ENCODE measurements at regions not wholly inside any gene's neighbourhood (a gene's known extent, or its start where the extent isn't known, plus 50 kb on each side); places are given as distances from the start of the nearest gene placed in this dataset.

GRCh38 chr4:153034681-153035080 is 98.6 kb downstream of the FHDC1 start:
- no peak for DNase-seq

DNA sequence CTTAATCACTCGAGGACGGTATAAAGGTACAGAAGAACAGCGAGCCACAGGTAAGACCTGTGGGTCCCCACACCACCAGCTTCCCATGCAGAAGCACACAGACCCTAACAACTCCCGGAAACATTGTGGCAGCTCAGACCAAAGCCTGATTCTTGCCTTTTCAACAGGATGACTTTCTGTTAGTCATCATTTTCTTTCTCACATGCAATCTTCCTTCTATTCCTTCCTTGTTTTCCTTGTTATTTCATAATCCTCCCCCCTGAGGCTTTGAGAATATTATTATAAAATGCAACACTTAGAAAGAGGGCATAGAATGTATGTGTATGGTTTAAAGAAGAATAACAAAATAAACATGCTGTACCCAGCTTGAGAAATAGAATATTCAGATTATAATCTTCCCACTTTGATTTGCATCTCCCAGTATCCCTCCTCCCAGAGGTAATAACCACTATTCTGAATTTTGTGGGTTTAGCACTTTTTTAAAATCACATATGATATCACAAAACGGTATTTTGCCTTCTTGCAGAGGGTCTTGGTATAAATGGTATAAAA is 100.9 kb downstream of the FHDC1 start:
- DNase-seq: peak in 2 of 4 experiments; percentile 19 to 23

- DNase-seq: peak; percentile 16 to 56 (median 52)
Observed at GRCh38 chr4:153038623-153039311, 102.6 kb downstream of the FHDC1 start.

GRCh38 chr4:153039542-153040185 is 103.5 kb downstream of the FHDC1 start:
- no peak for DNase-seq

DNA sequence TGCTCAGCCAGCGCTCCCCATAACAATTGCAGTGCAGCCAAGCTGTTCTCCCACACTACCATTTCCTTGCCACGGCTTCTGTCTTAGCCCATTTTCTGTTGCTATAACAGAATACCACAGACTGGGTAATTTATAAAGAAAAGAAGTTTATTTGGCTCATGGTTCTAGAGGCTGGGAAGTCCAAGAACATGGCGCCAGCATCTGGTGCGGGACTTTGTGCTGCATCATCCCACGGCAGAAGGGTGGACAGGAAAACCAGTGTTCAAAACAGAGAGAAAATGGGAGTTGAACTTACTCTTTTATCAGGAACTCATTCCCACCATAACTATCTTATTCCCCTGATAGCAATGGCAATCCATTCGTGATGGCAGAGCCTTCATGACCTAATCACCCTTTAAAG is 104.6 kb downstream of the FHDC1 start:
- DNase-seq: no peak

GRCh38 chr4:153044036-153044435 is 107.9 kb downstream of the FHDC1 start:
- no peak for DNase-seq

DNA sequence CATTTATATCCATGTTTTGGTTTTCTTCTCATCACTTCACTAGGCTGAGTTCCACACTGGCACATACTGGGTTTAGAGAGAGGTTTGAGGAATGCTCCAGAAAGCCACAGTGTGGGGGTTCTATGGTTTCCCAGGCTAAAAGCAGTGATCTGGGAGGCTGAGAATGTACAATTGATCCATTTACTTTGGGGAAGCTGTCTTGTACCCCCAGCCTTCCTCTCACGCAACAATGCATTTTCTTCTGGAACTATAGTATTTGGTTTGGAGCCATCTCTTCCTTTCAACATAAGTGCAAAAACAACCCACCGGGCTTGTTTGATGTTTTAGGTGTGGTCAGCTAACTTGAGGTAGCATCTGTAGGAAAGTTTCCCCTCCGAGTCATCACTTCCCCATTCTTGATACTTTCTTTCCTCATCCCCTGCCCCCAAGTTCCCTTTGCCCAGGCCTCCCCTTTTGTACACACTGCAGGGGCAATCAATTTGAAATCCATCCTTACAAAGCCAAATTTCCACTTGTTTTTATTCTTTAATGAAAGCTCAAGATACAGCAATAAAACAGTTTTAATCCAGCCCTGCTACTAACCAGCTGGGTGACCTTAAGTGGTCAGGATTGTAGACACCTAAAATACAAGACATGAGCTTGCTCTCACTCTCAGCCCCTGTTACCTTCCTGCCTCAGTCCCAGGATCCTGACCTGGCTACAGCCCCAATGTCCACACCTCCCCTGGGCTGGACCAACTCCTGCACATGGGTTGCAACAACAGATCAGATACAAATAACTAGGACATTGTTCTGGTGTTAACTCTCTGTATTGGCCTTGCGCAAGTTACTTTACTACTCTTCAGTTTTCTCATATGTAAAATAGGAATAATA is 109.2 kb downstream of the FHDC1 start:
- DNase-seq: peak in 3 of 4 experiments; percentile 15 to 43 (median 31)

- DNase-seq: no peak
Observed at GRCh38 chr4:153058671-153059060, 122.5 kb downstream of the FHDC1 start.

DNA sequence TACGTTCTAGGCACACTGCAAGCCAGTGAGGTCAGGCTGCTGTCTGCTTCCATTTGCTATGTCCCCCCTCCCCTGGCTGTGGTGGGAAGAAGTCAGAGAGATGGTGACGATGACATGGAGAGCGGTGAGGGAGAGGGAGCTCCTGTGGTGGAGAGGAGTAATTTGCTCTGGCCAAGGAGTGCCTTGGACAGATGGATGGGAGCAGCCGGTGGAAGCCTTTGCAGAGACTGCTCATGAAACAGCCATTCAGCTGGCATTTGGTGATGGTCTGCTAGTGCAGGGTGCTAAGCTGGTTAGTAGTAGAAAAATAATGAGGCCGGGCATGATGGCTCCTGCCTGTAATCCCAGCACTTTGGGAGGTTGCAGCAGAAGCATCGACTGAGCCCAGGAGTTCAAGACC is 124.1 kb downstream of the FHDC1 start:
- no peak for DNase-seq

DNA sequence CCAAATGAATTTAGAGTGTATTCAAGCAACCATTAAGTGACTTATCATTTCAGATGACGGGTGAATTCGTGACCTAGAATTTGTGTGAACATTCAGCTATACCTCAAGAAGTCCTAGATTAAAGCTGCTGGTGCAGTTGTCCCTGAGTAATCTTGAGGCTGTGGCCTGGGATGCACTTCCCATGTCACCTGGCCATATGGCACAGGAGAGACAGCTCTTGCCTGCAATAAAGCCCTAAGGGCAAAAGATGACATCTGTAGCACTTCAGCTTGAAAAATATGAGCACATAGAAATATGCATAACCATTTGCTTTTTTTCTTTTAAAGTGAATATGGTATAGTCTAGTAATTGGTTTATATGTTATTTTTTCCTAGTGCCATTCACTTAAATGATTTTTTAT is 125.8 kb downstream of the FHDC1 start:
- DNase-seq: no peak

DNA sequence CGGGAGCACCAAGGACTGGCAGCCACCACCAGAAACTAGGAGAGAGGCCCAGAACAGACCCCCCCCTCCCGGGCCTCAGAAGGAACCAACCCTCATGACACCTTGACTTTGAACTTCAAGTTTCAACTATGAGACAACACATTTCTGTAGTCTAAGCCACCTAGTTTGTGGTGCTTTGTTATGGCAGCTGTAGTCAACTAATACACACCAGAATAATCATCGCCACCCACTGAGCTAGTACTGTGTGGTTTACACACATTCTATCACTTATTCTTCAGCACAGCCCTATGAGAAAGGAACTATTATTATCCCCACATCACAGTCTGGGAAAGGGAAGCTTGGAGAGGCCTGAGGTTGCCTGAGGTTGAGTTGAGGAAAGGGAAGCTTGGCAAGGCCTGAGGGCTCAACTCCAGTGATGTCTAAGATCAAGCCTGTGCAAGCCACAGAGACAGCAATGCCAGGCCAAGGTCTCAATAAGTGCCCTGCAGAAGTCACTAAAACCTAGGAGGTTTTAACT is 126.6 kb downstream of the FHDC1 start:
- DNase-seq: peak in 3 of 4 experiments; percentile 19 to 31 (median 27)

- DNase-seq: no peak
Observed at GRCh38 chr4:153063490-153063889, 127.4 kb downstream of the FHDC1 start.

- no peak for DNase-seq
Observed at GRCh38 chr4:153064571-153064970, 128.4 kb downstream of the FHDC1 start.

GRCh38 chr4:153065276-153065675 is 129.2 kb downstream of the FHDC1 start:
- DNase-seq: no peak

GRCh38 chr4:153067376-153067775 is 131.3 kb downstream of the FHDC1 start:
- peak in 1 of 4 experiments; percentile 4 for DNase-seq

- DNase-seq: no peak
Observed at GRCh38 chr4:153068751-153069150, 132.6 kb downstream of the FHDC1 start.

DNA sequence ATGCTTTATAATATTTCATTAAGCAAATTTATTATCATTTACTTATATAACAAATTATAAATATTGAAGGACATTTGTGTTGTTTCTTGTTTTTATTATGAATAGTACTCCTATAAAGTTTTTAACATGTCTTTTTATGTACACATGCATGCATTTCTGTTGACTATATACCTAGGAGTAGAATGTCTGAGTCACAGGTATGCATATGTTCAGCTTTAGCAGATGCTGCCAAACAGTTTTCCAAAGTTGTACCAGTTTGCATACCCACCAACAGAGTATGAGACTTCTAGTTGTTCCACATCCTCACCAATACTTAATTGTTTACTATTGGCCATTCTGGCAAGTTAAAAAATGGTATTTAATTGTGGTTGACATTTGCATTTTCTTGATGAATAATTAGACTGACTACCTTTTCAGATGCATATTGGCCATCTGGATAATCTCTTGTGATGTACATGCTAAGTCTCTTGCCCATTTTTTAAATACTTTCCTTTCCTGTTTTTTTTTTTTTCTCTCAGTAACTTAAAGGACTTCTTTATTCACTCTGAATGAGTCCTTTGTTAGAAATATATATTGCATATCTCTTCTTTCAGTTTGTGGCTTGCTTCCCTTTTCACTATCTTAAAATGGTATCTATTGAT is 132.2 kb upstream of the TRIM2 start:
- DNase-seq: no peak

- DNase-seq: no peak
Observed at GRCh38 chr4:153072661-153073060, 131.6 kb upstream of the TRIM2 start.

DNA sequence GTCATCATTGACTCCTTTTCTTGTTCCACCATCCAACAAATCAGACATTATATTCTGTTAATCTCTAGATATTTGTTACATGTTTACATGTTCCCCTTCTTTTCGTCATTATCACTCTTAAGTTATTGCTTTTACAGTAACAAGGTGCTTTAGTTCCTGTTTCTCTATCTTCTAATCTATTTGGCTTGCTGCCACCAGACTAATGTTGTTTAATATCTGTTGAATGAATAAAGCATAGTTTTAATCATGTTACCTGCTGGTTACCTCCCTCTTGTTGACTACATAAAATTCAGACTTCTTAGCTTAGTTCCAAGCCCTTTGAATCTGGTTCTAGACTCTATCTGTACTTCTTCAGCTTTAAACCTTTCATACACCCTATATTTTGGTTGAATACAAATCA is 129.8 kb upstream of the TRIM2 start:
- no peak for DNase-seq

DNA sequence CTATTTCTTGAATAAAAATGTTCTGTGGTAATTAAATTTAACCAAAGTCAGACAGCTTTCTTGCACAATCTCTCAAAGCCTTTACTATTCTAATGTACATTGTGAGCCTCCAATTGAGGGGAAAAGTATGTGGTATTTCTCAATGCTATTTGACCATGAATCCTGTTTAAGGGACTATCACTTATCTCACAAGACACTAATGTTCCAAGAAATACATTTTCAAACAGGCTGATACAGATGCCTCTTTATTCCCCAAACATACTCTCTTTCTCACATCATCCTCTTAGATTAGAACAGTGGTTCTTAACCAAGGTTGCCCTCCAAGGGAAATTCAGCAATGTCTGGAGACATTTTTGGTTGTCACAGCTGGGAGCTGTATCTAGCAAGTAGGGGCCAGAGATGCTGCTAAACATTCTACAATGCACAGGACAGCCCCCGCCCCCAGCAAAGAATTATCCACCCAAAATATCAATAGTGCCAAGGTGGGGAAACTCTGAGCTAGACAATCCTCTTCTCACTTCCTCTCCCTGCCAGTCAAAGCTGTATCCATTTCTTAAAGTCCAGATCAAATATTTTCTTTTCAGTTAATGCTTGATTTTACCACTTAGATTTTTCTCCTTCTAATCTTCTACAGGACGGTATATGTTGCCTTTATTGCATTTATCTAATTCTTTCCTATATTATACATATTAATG is 129.2 kb upstream of the TRIM2 start:
- DNase-seq: no peak

DNA sequence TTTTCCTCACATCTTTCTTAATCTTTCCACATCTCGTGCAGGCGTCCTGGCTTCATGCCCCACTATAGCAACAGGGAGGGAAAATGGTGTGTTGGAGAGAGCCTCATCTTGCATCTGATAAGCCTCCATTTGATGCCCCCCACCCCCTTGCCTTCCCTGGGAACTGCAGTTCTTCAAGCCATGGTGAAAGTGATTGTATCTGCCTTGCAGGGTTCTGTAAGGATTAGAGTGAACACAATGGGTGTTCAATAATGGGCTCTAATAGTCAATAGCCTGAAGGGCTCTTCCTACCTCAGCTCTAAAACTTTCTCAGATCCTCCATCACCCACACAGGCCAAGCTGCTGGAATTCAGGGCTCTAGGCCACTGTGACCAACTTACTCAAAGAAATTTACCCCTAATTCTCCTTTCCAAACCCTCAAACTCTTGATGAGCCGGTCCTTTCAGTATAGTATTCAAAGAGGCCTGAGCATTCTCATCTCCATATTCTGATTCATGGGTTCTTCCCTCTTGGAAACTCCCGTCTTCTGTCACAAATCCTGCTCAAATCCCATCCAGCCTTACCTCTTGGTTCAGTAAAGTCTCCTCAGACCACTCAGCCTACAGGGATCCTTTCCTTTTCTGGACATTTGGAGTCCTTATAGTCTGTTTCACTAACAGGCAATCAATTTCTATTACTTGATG is 128.3 kb upstream of the TRIM2 start:
- no peak for DNase-seq
